GM19452 (cell line): ENCODE measurements at regions not wholly inside any gene's neighbourhood (a gene's known extent, or its start where the extent isn't known, plus 50 kb on each side); places are given as distances from the start of the nearest gene placed in this dataset.

Experiments used
- ATAC-seq: cut with Tn5 transposase; IDR thresholded peaks from one replicate; pipeline ENCODE4 v1.9.1; 2021; ENCODE audit not compliant: unreplicated experiment

- ATAC-seq: no peak
These were observed 157.6 kb downstream of the SLC35B3 start for GRCh38 chr6:8277769-8278168.

GRCh38 chr6:8276148-8276547 lies 159.2 kb downstream of the SLC35B3 start:
- ATAC-seq: no peak

GRCh38 chr6:8275667-8276066 lies 159.7 kb downstream of the SLC35B3 start:
- ATAC-seq: no peak

GRCh38 chr6:8274226-8274625 lies 161.1 kb downstream of the SLC35B3 start:
- no peak for ATAC-seq

- ATAC-seq: no peak
These were observed 165.4 kb downstream of the SLC35B3 start for GRCh38 chr6:8269872-8270454.

- no peak for ATAC-seq
These were observed 166.3 kb downstream of the SLC35B3 start for GRCh38 chr6:8269094-8269493.

GRCh38 chr6:8268606-8269005 lies 166.3 kb upstream of the EEF1E1 start:
- no peak for ATAC-seq

GRCh38 chr6:8268156-8268555 lies 165.8 kb upstream of the EEF1E1 start:
- ATAC-seq: no peak

GRCh38 chr6:8260610-8261009 lies 158.3 kb upstream of the EEF1E1 start:
- no peak for ATAC-seq

- no peak for ATAC-seq
These were observed 144.1 kb upstream of the EEF1E1 start for GRCh38 chr6:8246403-8246802.

- ATAC-seq: no peak
These were observed 143.4 kb upstream of the EEF1E1 start for GRCh38 chr6:8245726-8246125.

- ATAC-seq: no peak
These were observed 141.1 kb upstream of the EEF1E1 start for GRCh38 chr6:8243475-8243874.

GRCh38 chr6:8242885-8243284 lies 140.5 kb upstream of the EEF1E1 start:
- ATAC-seq: no peak

GRCh38 chr6:8240301-8240700 lies 138.0 kb upstream of the EEF1E1 start:
- ATAC-seq: no peak

- no peak for ATAC-seq
These were observed 136.7 kb upstream of the EEF1E1 start for GRCh38 chr6:8238773-8239683.

- ATAC-seq: no peak
These were observed 135.3 kb upstream of the EEF1E1 start for GRCh38 chr6:8237668-8238067.

GRCh38 chr6:8236956-8237355 lies 134.6 kb upstream of the EEF1E1 start:
- ATAC-seq: no peak

- ATAC-seq: no peak
These were observed 132.0 kb upstream of the EEF1E1 start for GRCh38 chr6:8234321-8234720.

GRCh38 chr6:8231956-8232355 lies 129.6 kb upstream of the EEF1E1 start:
- no peak for ATAC-seq

- ATAC-seq: no peak
These were observed 127.8 kb upstream of the EEF1E1 start for GRCh38 chr6:8229915-8230756.

GRCh38 chr6:8225113-8225512 lies 122.8 kb upstream of the EEF1E1 start:
- ATAC-seq: no peak

GRCh38 chr6:8223678-8224077 lies 121.3 kb upstream of the EEF1E1 start:
- no peak for ATAC-seq
